K562 (cell line): ENCODE measurements at regions not wholly inside any gene's neighbourhood (a gene's known extent, or its start where the extent isn't known, plus 50 kb on each side); places are given as distances from the start of the nearest gene placed in this dataset.
"Not testable (repeated sequence)": the region's sequence is repeated elsewhere in the genome, so short reads cannot be mapped to it uniquely, and the experiment has no call there.

ENCODE experiments used
- ATAC-seq: fragments of 200-7000 bp; cut with Tn5 transposase; 3 replicates; pipeline ENCODE4 v1.9.1; 2020; ENCODE audit warnings: moderate library complexity
- BruUV-seq: library from RNA; stranded (reverse); fragments of 400-500 nt; replicated peaks from 2 replicates; lab custom pipeline; 2021; lab: Mats Ljungman, UMichigan
- CTCF ChIA-PET: fragments of 300-600 bp; formaldehyde crosslinking; extraction: SDS; loops from one replicate; lab custom pipeline; 2021; ENCODE audit warnings: low intra/inter-chr PET ratio; lab: Yijun Ruan, JAX
- POLR2A ChIA-PET: fragments of 300-600, 350-650 bp; sonication (Branson Sonifier 250); formaldehyde crosslinking; extraction: SDS; loops from one replicate; lab custom pipeline; 2021; ENCODE audit warnings: antibody characterized with exemption, inconsistent platforms; lab: Yijun Ruan, JAX
- DNase-seq, 4 experiments: peaks; one replicate each; pipeline versions ENCODE4 v3.0.0 to v3.0.0-alpha.2; 2011 to 2018; ENCODE audit warnings: low spot score in 3 of 4, mixed read lengths in 3 of 4; ENCODE audit errors: extremely low read depth in 1 of 4
- FAIRE-seq: peaks from 2 replicates; lab custom pipeline; 2011; peaks lifted over from hg19 to GRCh38; lab: Jason Lieb, UNC
- H2AFZ ChIP-seq: 2 replicates; pipeline ENCODE4 v1.6.0; 2011; ENCODE audit warnings: low read depth, low read length, control low read depth, inconsistent platforms
- H3K27ac ChIP-seq: fragments of 200-600 bp; 3 replicates; pipeline ENCODE4 v1.8.0; 2011; ENCODE audit warnings: low read depth, mild to moderate bottlenecking, control low read depth, inconsistent platforms, low read length, moderate library complexity, mixed read lengths; ENCODE audit errors: extremely low read depth
- H3K27me3 ChIP-seq, 2 experiments: fragments of 300-600 bp in 1 of 2; 2 replicates in 1 of 2; 3 replicates in 1 of 2; pipeline versions ENCODE4 v1.6.0 to v1.8.0; 2011; ENCODE audit warnings: inconsistent platforms in 2 of 2, low read length in 2 of 2, mild to moderate bottlenecking in 1 of 2, mixed read lengths in 1 of 2, moderate library complexity in 1 of 2; ENCODE audit not compliant: control insufficient read depth in 2 of 2, insufficient read depth in 2 of 2
- H3K36me3 ChIP-seq: fragments of 300-600 bp; 3 replicates; pipeline ENCODE4 v1.8.0; 2011; ENCODE audit warnings: mild to moderate bottlenecking, low read length, inconsistent platforms; ENCODE audit not compliant: control insufficient read depth, insufficient read depth
- H3K4me1 ChIP-seq, 2 experiments: fragments of 200-600 bp in 1 of 2; replicated peaks in 1 of 2; 2 replicates in 1 of 2; 3 replicates in 1 of 2; pipeline versions ENCODE4 v1.5.1 to v1.8.0; 2011; ENCODE audit warnings: inconsistent platforms in 2 of 2, low read length in 2 of 2, mild to moderate bottlenecking in 1 of 2, mixed read lengths in 1 of 2, moderate library complexity in 1 of 2; ENCODE audit not compliant: control insufficient read depth in 2 of 2, insufficient read depth in 2 of 2
- H3K4me2 ChIP-seq: 2 replicates; pipeline ENCODE4 v1.6.1; 2011; ENCODE audit warnings: low read length, control low read depth, inconsistent platforms, mixed read lengths; ENCODE audit not compliant: insufficient read depth
- H3K4me3 ChIP-seq: fragments of 200-600 bp; sonication (generic), shearing (Covaris generic); 2 replicates; pipeline ENCODE4 v1.5.1; 2016; ENCODE audit warnings: control low read depth, inconsistent platforms
- H3K79me2 ChIP-seq: fragments of 200-600 bp; 3 replicates; pipeline ENCODE4 v1.8.0; 2011; ENCODE audit warnings: low read length, inconsistent platforms; ENCODE audit not compliant: control insufficient read depth, insufficient read depth
- H3K9ac ChIP-seq, 2 experiments: 2 replicates each; pipeline versions ENCODE4 v1.6.0 to v1.6.1; 2011; ENCODE audit warnings: low read depth in 2 of 2, low read length in 2 of 2, control low read depth in 1 of 2, inconsistent platforms in 1 of 2, mild to moderate bottlenecking in 1 of 2, mixed read lengths in 1 of 2; ENCODE audit not compliant: insufficient read depth in 1 of 2
- H3K9me1 ChIP-seq: one replicate; pipeline ENCODE4 v1.6.0; 2011; ENCODE audit warnings: inconsistent platforms, mild to moderate bottlenecking, low read length, moderate library complexity; ENCODE audit not compliant: control insufficient read depth, insufficient read depth
- H3K9me3 ChIP-seq: replicated peaks from 2 replicates; pipeline ENCODE4 v1.5.1; 2011; ENCODE audit warnings: low read depth, low read length, inconsistent platforms; ENCODE audit not compliant: control insufficient read depth, insufficient read depth
- H4K20me1 ChIP-seq: replicated peaks from 2 replicates; pipeline ENCODE4 v1.6.1; 2011; ENCODE audit warnings: low read length, inconsistent platforms, mixed read lengths; ENCODE audit not compliant: control insufficient read depth, insufficient read depth
- FOS ChIP-seq: IDR thresholded peaks from 3 replicates; pipeline ENCODE4 v1.6.1; 2011; ENCODE audit not compliant: insufficient read length; ENCODE audit errors: extremely low read depth
- HDGF ChIP-seq: fragments of 450-650 bp; IDR thresholded peaks from 2 replicates; pipeline ENCODE4 v1.6.1; 2016
- HEY1 ChIP-seq: fragments of 250-450 bp; sonication (Bioruptor Pico); IDR thresholded peaks from 2 replicates; pipeline ENCODE4 v1.5.0; 2020; ENCODE audit warnings: mild to moderate bottlenecking, moderate library complexity, borderline replicate concordance
- HNRNPL ChIP-seq: fragments of 200-400 bp; formaldehyde crosslinking; IDR thresholded peaks from 2 replicates; pipeline ENCODE4 v1.6.1; 2017; ENCODE audit warnings: low read depth, mild to moderate bottlenecking, low read length
- NR1H2 ChIP-seq: sonication (generic); formaldehyde crosslinking; IDR thresholded peaks from 2 replicates; pipeline ENCODE4 v1.4.0; 2020; ENCODE audit warnings: mild to moderate bottlenecking, missing genetic modification reagents
- POLR2G ChIP-seq: fragments of 200-400 bp; formaldehyde crosslinking; IDR thresholded peaks from 2 replicates; pipeline ENCODE4 v1.6.1; 2017; ENCODE audit warnings: low read depth, mild to moderate bottlenecking, antibody characterized with exemption, low read length, moderate library complexity
- RBM39 ChIP-seq: fragments of 200-400 bp; formaldehyde crosslinking; optimal IDR thresholded peaks from 2 replicates; pipeline ENCODE3; 2018; ENCODE audit warnings: low read depth, low read length
- RCOR1 ChIP-seq, 2 experiments: IDR thresholded peaks; 2 replicates each; pipeline ENCODE4 v1.6.1; 2012; ENCODE audit warnings: low read depth in 2 of 2, low read length in 2 of 2, borderline replicate concordance in 1 of 2, improper control_type of control experiment in 1 of 2
- TAF1 ChIP-seq: IDR thresholded peaks from 2 replicates; pipeline ENCODE4 v1.6.1; 2011; ENCODE audit warnings: mild to moderate bottlenecking, low read length, moderate library complexity; ENCODE audit not compliant: insufficient read depth, control insufficient read depth, severe bottlenecking; ENCODE audit errors: extremely low read depth
- TAF7 ChIP-seq: fragments of 450-650 bp; IDR thresholded peaks from 2 replicates; pipeline ENCODE4 v1.6.1; 2016; ENCODE audit warnings: missing genetic modification characterization, missing compliant biosample characterization
- ZFPM2 ChIP-seq: fragments of 250-450 bp; sonication (Bioruptor Pico); IDR thresholded peaks from 2 replicates; pipeline ENCODE4 v1.5.1; 2022; ENCODE audit warnings: mild to moderate bottlenecking
- ZNF239 ChIP-seq: fragments of 250-450 bp; sonication (Bioruptor Pico); IDR thresholded peaks from 2 replicates; pipeline ENCODE4 v1.4.0; 2020; ENCODE audit warnings: mild to moderate bottlenecking
- WGBS: fragments of 100-300 bp; shearing (Covaris generic); methylation state at CpG from one replicate; pipeline ENCODE4 v1.1.6; 2016; ENCODE audit warnings: low coverage, mixed read lengths; ENCODE audit not compliant: insufficient coverage; ENCODE audit errors: missing lambda C conversion rate; 5-methylcytosine and 5-hydroxymethylcytosine counted together
- in situ Hi-C: fragments of 300-500 bp; cut with MboI; formaldehyde crosslinking; loops from 4 replicates; pipeline ENCODE4 v1.15.0; 2018; ENCODE audit warnings: inconsistent platforms, mixed read lengths
- intact Hi-C: fragments of 100-400 bp; cut with micrococcal nuclease; formaldehyde crosslinking; loops from 2 replicates; pipeline ENCODE4 v1.14.2; 2022

DNA sequence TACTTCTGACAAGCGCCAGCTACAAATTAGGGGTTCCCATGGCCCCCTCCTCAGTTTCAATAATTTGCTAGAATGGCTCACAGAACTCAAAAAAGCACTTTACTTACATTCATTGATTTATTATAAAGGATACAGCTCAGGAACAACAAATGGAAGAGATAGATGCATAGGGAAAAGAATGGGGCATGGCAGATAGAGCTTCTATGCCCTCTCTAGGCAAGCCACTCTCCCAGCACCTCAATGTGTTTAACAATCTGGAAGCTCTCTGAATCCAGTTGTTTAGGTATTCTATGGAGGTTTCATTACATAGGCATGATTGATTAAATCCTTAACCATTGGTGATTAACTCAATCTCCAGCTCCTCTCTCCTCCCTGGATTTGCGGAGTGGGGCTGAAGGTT lies 184.5 kb upstream of the DAAM1 start:
- TF ChIP-seq HEY1 (CRISPR knock-in tag): no peak
- no peak for TF ChIP-seq RBM39
- no peak for TF ChIP-seq ZNF239 (CRISPR knock-in tag)
- TF ChIP-seq POLR2G: no peak
- TF ChIP-seq RCOR1 (IDR thresholded peaks at IDR 0.05; ENCODE audit: borderline replicate concordance in 1 of 2, low read depth in 2 of 2, low read length in 2 of 2): no peak
- no peak for TF ChIP-seq TAF7 (tag)
- no peak for TF ChIP-seq NR1H2 (CRISPR knock-in tag)
- TF ChIP-seq HNRNPL: no peak
- TF ChIP-seq TAF1: no peak
- TF ChIP-seq ZFPM2 (CRISPR knock-in tag): no peak
- no peak for TF ChIP-seq FOS
- TF ChIP-seq HDGF: no peak
- Histone ChIP-seq H3K9ac (no peak overlapping the region), H3K9me1 (no peaks in the 10 kb centered on the region), H3K9me3 (no peaks in the 10 kb centered on the region), H3K27me3 (no peaks in the 10 kb centered on the region), H3K27ac (no peak overlapping the region), H3K79me2 (no peaks in the 10 kb centered on the region), H3K36me3 (no peaks in the 10 kb centered on the region), H4K20me1 (no peaks in the 10 kb centered on the region), H3K4me3 (no peak overlapping the region), H3K4me1 (no peaks in the 10 kb centered on the region), H3K4me2 (no peak overlapping the region), H2AFZ (no peak overlapping the region)
- in situ Hi-C loops (no loop called here), intact Hi-C loops (no loop called here)
- 0% methylated on average over 2 of the region's 2 CpGs for WGBS
- BruUV-seq: no TSS peak
- ChIA-PET POLR2A (interaction anchor here (0.6 to 0.7 kb wide), 4 partner anchors 21 to 299 kb away, joined by 3 read pairs; no protein-coding TSS in a partner anchor), CTCF (no interaction called here)
- no peak for FAIRE-seq
- DNase-seq: no peak
- ATAC-seq: no peak

- H2AFZ ChIP-seq, H3K4me1 ChIP-seq, H3K9ac ChIP-seq, CTCF ChIA-PET, H3K4me2 ChIP-seq, ATAC-seq, FAIRE-seq, H3K36me3 ChIP-seq, H3K9me3 ChIP-seq, H4K20me1 ChIP-seq, H3K27ac ChIP-seq, BruUV-seq, H3K4me3 ChIP-seq, POLR2A ChIA-PET, intact Hi-C loops, H3K9me1 ChIP-seq, H3K27me3 ChIP-seq, DNase-seq, in situ Hi-C loops, H3K79me2 ChIP-seq: not testable (repeated sequence)
- 5% methylated on average over 2 of the region's 4 CpGs for WGBS
Measured at GRCh38 chr14:59006179-59006578, 182.3 kb upstream of the DAAM1 start.
